HG03139 (cell line): ENCODE measurements at regions not wholly inside any gene's neighbourhood (a gene's known extent, or its start where the extent isn't known, plus 50 kb on each side); places are given as distances from the start of the nearest gene placed in this dataset.

Experiments
- ATAC-seq: cut with Tn5 transposase; IDR thresholded peaks from one replicate; pipeline ENCODE4 v1.9.1; 2021; ENCODE audit not compliant: unreplicated experiment

GRCh38 chr7:85734823-85735222 lies 548.0 kb upstream of the SEMA3D start:
- no peak for ATAC-seq

- no peak for ATAC-seq
Measured at GRCh38 chr7:85733169-85733915, 546.5 kb upstream of the SEMA3D start.

GRCh38 chr7:85730012-85730411 lies 543.2 kb upstream of the SEMA3D start:
- ATAC-seq: no peak

GRCh38 chr7:85725026-85725425 lies 538.2 kb upstream of the SEMA3D start:
- no peak for ATAC-seq

GRCh38 chr7:85719981-85720953 lies 533.4 kb upstream of the SEMA3D start:
- ATAC-seq: no peak

- ATAC-seq: no peak
Measured at GRCh38 chr7:85716353-85716752, 529.5 kb upstream of the SEMA3D start.

GRCh38 chr7:85714951-85715350 lies 528.1 kb upstream of the SEMA3D start:
- ATAC-seq: no peak

GRCh38 chr7:85714043-85714578 lies 527.3 kb upstream of the SEMA3D start:
- no peak for ATAC-seq

GRCh38 chr7:85713171-85713570 lies 526.3 kb upstream of the SEMA3D start:
- ATAC-seq: no peak

GRCh38 chr7:85711894-85712293 lies 525.0 kb upstream of the SEMA3D start:
- ATAC-seq: no peak

GRCh38 chr7:85710960-85711359 lies 524.1 kb upstream of the SEMA3D start:
- ATAC-seq: no peak

GRCh38 chr7:85708221-85708620 lies 521.4 kb upstream of the SEMA3D start:
- no peak for ATAC-seq

GRCh38 chr7:85705076-85705475 lies 518.2 kb upstream of the SEMA3D start:
- ATAC-seq: no peak

GRCh38 chr7:85703251-85704010 lies 516.6 kb upstream of the SEMA3D start:
- ATAC-seq: no peak

GRCh38 chr7:85702348-85702747 lies 515.5 kb upstream of the SEMA3D start:
- no peak for ATAC-seq

- no peak for ATAC-seq
Measured at GRCh38 chr7:85699482-85699881, 512.6 kb upstream of the SEMA3D start.

- no peak for ATAC-seq
Measured at GRCh38 chr7:85695533-85695932, 508.7 kb upstream of the SEMA3D start.

GRCh38 chr7:85695041-85695440 lies 508.2 kb upstream of the SEMA3D start:
- ATAC-seq: no peak

- ATAC-seq: no peak
Measured at GRCh38 chr7:85693326-85693725, 506.5 kb upstream of the SEMA3D start.

- no peak for ATAC-seq
Measured at GRCh38 chr7:85688712-85689111, 501.9 kb upstream of the SEMA3D start.
